Liver (tissue), 8 donors: ENCODE measurements at regions not wholly inside any gene's neighbourhood (a gene's known extent, or its start where the extent isn't known, plus 50 kb on each side); places are given as distances from the start of the nearest gene placed in this dataset.

ENCODE experiments used
- DNase-seq: peaks from one replicate; pipeline ENCODE4 v3.0.0-alpha.2; 2017; ENCODE audit warnings: low spot score
- H3K27ac ChIP-seq, 2 donors: one replicate each; pipeline ENCODE4 v1.7.0; 2013; ENCODE audit warnings: inconsistent platforms in 2 of 2, low read length in 2 of 2, control low read depth in 1 of 2, low read depth in 1 of 2, mild to moderate bottlenecking in 1 of 2
- H3K27me3 ChIP-seq, 4 donors: one replicate each; pipeline versions ENCODE4 v1.6.1 to v1.7.0; 2013; ENCODE audit warnings: low read length in 3 of 4, inconsistent platforms in 1 of 4, mild to moderate bottlenecking in 1 of 4, moderate library complexity in 1 of 4; ENCODE audit not compliant: control insufficient read depth in 4 of 4, insufficient read depth in 4 of 4
- H3K36me3 ChIP-seq, 4 donors: one replicate each; pipeline versions ENCODE4 v1.6.1 to v1.7.0; 2013; ENCODE audit warnings: low read length in 3 of 4, mild to moderate bottlenecking in 3 of 4, low read depth in 1 of 4, moderate library complexity in 1 of 4; ENCODE audit not compliant: control insufficient read depth in 4 of 4, insufficient read depth in 3 of 4
- H3K4me1 ChIP-seq, 4 donors: one replicate each; pipeline versions ENCODE4 v1.6.1 to v1.7.0; 2013; ENCODE audit warnings: low read length in 3 of 4, mild to moderate bottlenecking in 3 of 4, moderate library complexity in 1 of 4; ENCODE audit not compliant: control insufficient read depth in 4 of 4, insufficient read depth in 4 of 4
- H3K4me3 ChIP-seq, 3 donors: one replicate each; pipeline versions ENCODE4 v1.6.1 to v1.7.0; 2013; ENCODE audit warnings: low read length in 3 of 3, control low read depth in 1 of 3, low read depth in 1 of 3, mild to moderate bottlenecking in 1 of 3
- H3K9ac ChIP-seq, 2 donors: one replicate each; pipeline ENCODE4 v1.7.0; 2013; ENCODE audit warnings: low read length in 2 of 2, mild to moderate bottlenecking in 2 of 2, moderate library complexity in 2 of 2, control low read depth in 1 of 2, low read depth in 1 of 2
- H3K9me3 ChIP-seq, 4 donors: one replicate each; pipeline versions ENCODE4 v1.6.1 to v1.7.0; 2013; ENCODE audit warnings: low read length in 3 of 4; ENCODE audit not compliant: control insufficient read depth in 4 of 4
- EGR1 ChIP-seq, 2 donors: IDR thresholded peaks; 2 replicates each; pipeline ENCODE4 v1.6.1; 2016 to 2018; ENCODE audit warnings: antibody characterized with exemption in 2 of 2, low read depth in 2 of 2
- FOXA1 ChIP-seq: IDR thresholded peaks from 2 replicates; pipeline ENCODE4 v1.6.1; 2016; ENCODE audit warnings: antibody characterized with exemption
- HNF4G ChIP-seq: IDR thresholded peaks from 2 replicates; pipeline ENCODE4 v1.6.1; 2016; ENCODE audit warnings: antibody characterized with exemption
- NR2F2 ChIP-seq: IDR thresholded peaks from 2 replicates; pipeline ENCODE4 v1.6.1; 2016; ENCODE audit warnings: antibody characterized with exemption
- RAD21 ChIP-seq, 2 donors: IDR thresholded peaks; 2 replicates each; pipeline ENCODE4 v1.6.1; 2016; ENCODE audit warnings: antibody characterized with exemption in 2 of 2, mild to moderate bottlenecking in 2 of 2
- TAF1 ChIP-seq: conservative IDR thresholded peaks from 2 replicates; pipeline ENCODE4 v1.6.1; 2016; ENCODE audit warnings: antibody characterized with exemption, mild to moderate bottlenecking
- WGBS: extraction: QIAGEN DNeasy Blood & Tissue Kit; methylation state at CpG from one replicate; pipeline ENCODE4 v1.1.7; 2013; 5-methylcytosine and 5-hydroxymethylcytosine counted together
- TF ChIP-seq, protein P1 (sequence below): IDR thresholded peaks from 2 replicates; pipeline ENCODE4 v1.6.1; 2016; ENCODE audit warnings: antibody characterized with exemption
- TF ChIP-seq, protein P2 (sequence below): IDR thresholded peaks from 2 replicates; pipeline ENCODE4 v1.6.1; 2016; ENCODE audit warnings: antibody characterized with exemption
- TF ChIP-seq, protein P3 (sequence below): fragments of 150-350 bp; IDR thresholded peaks from 2 replicates; pipeline ENCODE4 v1.5.1; 2017; ENCODE audit warnings: improper control_type of control experiment, low read depth, low read length; ENCODE audit not compliant: missing input control
- TF ChIP-seq, protein P4 (sequence below): IDR thresholded peaks from 2 replicates; pipeline ENCODE4 v1.6.1; 2016; ENCODE audit warnings: antibody characterized with exemption
- donor health status: healthy.
- donor health status: healthy.
- donor health status: healthy.
- donor health status: healthy.
- donor health status: healthy.

DNA sequence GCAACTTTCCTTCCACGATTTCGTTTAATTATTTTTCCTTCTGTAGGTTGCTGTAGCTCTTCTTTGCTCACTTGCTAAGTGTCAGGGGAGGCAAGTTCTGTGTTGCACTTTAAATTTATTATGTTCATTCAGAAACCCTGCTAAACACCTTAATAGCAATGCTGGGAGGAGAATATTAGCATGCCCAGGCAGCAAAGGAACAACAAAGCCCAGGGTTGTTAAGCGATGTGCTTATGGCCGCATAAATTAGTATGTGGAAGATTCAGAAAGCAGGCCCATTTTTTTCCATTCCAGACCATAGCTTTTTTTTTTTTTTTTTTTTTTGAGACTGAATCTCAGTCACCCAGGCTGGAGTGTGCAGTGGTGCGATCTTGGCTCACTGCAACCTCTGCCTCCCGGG, 151.3 kb downstream of the BACH1 start:
- Histone ChIP-seq H3K4me3 (no peak overlapping the region), H3K36me3 (no peaks in the 10 kb centered on the region), H3K27ac (no peak overlapping the region), H3K9me3 (peaks cover 0 to 8% (median 2%) of the 10 kb centered on the region in 4 donors), H3K27me3 (no peaks in the 10 kb centered on the region), H3K4me1 (no peaks in the 10 kb centered on the region), H3K9ac (no peak overlapping the region)
- WGBS: 94% methylated on average over 6 of the region's 6 CpGs
- TF ChIP-seq EGR1 (IDR thresholded peaks at IDR 0.05; ENCODE audit: low read depth in 2 of 2): no peak
- TF ChIP-seq, protein P1, sequence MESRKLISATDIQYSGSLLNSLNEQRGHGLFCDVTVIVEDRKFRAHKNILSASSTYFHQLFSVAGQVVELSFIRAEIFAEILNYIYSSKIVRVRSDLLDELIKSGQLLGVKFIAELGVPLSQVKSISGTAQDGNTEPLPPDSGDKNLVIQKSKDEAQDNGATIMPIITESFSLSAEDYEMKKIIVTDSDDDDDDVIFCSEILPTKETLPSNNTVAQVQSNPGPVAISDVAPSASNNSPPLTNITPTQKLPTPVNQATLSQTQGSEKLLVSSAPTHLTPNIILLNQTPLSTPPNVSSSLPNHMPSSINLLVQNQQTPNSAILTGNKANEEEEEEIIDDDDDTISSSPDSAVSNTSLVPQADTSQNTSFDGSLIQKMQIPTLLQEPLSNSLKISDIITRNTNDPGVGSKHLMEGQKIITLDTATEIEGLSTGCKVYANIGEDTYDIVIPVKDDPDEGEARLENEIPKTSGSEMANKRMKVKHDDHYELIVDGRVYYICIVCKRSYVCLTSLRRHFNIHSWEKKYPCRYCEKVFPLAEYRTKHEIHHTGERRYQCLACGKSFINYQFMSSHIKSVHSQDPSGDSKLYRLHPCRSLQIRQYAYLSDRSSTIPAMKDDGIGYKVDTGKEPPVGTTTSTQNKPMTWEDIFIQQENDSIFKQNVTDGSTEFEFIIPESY: no peak
- TF ChIP-seq FOXA1: no peak
- TF ChIP-seq, protein P2, sequence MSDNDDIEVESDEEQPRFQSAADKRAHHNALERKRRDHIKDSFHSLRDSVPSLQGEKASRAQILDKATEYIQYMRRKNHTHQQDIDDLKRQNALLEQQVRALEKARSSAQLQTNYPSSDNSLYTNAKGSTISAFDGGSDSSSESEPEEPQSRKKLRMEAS: no peak
- TF ChIP-seq HNF4G: no peak
- no peak for TF ChIP-seq NR2F2
- no peak for TF ChIP-seq RAD21 (IDR thresholded peaks at IDR 0.05)
- no peak for DNase-seq

DNA sequence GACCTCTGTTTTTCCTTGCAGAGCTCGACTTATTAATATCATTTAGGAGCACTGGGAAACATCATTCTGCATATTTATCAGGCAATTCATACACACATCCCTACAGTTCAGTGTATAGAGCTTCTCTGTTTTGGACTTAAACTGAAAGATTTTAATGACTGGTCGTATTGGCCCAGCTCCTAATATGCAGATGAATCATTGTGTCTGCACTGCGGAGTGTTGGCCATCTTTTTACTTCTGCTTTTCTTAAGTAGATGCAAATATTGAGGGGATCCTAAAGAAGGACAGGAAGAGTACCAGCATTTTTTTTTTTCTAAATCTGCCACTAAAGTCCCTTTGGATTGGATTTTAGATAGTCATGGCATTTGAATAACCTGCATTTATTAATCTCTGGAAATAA, 154.8 kb downstream of the BACH1 start:
- Histone ChIP-seq H3K4me3 (no peak overlapping the region), H3K9me3 (peaks cover 0 to 5% (median 2%) of the 10 kb centered on the region in 4 donors), H3K9ac (no peak overlapping the region), H3K36me3 (no peaks in the 10 kb centered on the region), H3K27ac (no peak overlapping the region), H3K27me3 (no peaks in the 10 kb centered on the region), H3K4me1 (no peaks in the 10 kb centered on the region)
- WGBS: 85% methylated on average over 3 of the region's 3 CpGs
- TF ChIP-seq, protein P3, sequence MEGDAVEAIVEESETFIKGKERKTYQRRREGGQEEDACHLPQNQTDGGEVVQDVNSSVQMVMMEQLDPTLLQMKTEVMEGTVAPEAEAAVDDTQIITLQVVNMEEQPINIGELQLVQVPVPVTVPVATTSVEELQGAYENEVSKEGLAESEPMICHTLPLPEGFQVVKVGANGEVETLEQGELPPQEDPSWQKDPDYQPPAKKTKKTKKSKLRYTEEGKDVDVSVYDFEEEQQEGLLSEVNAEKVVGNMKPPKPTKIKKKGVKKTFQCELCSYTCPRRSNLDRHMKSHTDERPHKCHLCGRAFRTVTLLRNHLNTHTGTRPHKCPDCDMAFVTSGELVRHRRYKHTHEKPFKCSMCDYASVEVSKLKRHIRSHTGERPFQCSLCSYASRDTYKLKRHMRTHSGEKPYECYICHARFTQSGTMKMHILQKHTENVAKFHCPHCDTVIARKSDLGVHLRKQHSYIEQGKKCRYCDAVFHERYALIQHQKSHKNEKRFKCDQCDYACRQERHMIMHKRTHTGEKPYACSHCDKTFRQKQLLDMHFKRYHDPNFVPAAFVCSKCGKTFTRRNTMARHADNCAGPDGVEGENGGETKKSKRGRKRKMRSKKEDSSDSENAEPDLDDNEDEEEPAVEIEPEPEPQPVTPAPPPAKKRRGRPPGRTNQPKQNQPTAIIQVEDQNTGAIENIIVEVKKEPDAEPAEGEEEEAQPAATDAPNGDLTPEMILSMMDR: no peak
- TF ChIP-seq, protein P2: no peak
- no peak for TF ChIP-seq TAF1
- TF ChIP-seq, protein P4, sequence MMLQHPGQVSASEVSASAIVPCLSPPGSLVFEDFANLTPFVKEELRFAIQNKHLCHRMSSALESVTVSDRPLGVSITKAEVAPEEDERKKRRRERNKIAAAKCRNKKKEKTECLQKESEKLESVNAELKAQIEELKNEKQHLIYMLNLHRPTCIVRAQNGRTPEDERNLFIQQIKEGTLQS: no peak
- TF ChIP-seq, protein P1: no peak
- no peak for DNase-seq

DNA sequence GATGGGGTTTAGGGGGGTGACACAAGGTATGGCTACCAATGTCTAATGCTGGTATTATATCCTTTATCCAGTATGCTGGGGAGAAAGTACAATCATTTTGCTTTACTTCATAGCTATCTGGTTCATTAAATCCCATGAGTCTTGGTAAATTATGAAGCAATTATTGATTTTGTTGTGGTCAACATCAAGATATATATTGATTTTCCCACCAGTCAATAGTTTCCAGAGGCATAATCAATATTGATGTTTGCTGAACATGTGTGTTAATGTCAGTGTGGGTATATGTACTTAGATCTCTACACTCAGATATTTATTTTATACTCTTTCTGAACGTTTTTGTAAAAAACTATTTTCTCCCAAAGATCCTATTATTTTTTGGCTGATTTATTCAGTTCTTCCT, 155.5 kb downstream of the BACH1 start:
- Histone ChIP-seq H3K9me3 (peaks cover 0 to 1% (median under 1%) of the 10 kb centered on the region in 4 donors), H3K4me3 (no peak overlapping the region), H3K27ac (no peak overlapping the region), H3K9ac (no peak overlapping the region), H3K4me1 (no peaks in the 10 kb centered on the region), H3K27me3 (no peaks in the 10 kb centered on the region), H3K36me3 (no peaks in the 10 kb centered on the region)
- DNase-seq: no peak
- WGBS: 28% methylated on average over 1 of the region's 1 CpG
- TF ChIP-seq EGR1 (IDR thresholded peaks at IDR 0.05; ENCODE audit: low read depth in 2 of 2) (no peak), HNF4G (peak; percentile 10)
